ENCODE measurements at regions not wholly inside any gene's neighbourhood (a gene's known extent, or its start where the extent isn't known, plus 50 kb on each side); places are given as distances from the start of the nearest gene placed in this dataset.

DNA sequence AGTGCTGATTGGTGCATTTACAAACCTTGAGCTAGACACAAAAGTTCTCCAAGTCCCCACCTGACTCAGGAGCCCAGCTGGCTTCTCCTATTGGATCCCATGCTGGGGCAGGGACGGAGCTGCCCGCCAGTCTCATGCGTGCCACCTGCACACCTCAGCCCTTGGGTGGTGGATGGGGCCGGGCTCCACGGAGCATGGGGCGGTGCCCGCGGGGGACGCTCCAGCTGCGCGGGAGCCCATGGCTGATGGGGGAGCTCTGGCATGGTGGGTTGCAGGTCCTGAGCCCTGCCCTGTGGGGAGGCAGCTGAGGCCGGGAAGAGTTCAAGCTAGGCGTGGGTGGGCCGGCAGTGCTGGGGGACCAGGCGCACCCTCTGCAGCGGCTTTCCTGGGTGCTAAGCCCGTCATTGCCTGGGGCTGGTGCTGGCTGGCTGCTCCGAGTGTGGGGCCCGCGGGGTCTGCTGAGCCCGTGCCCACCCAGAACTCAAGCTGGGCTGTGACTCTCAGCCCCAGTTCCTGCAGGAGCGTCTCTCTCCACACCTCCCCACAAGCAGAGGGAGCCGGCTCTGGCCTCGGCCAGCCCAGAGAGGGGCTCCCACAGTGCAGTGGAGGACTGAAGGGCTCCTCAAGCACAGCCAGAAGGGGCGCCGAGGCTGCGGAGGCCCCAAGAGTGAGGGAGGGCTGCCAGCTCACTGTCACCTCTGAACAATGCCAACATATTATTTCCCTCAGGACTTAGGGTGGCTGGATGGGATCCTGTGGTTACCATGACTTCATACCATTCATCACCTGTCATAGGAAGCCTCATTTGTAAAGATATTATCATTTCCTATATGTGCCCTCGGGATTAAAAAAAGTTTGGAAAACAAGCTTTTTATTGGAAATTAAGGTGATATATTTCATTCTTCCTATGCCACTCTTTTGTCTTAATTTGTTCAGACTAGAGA, 688.7 kb downstream of the ETS1 start:
- BruUV-seq (replicated peaks), result no TSS peak
- Histone ChIP-seq H3K9me3 (ENCODE audit: low read length) (no peaks in the 10 kb centered on the region), H3K36me3 (ENCODE audit: insufficient read depth, low read length) (no peaks in the 10 kb centered on the region), H4K20me1 (ENCODE audit: insufficient read depth, low read length) (no peaks in the 10 kb centered on the region), H3K4me1 (ENCODE audit: insufficient read depth, low read length, poor library complexity, severe bottlenecking) (no peaks in the 10 kb centered on the region), H2AFZ (ENCODE audit: low read length) (no peak overlapping the region), H3K9me2 (ENCODE audit: insufficient read depth, low read length) (no peaks in the 10 kb centered on the region), H3K4me2 (ENCODE audit: low read length) (no peak overlapping the region), H3K27ac (ENCODE audit: low read depth, low read length, poor library complexity, severe bottlenecking) (no peak overlapping the region), H3K79me2 (ENCODE audit: insufficient read depth, low read depth, low read length) (no peaks in the 10 kb centered on the region), H3K4me3 (ENCODE audit: low read depth, low read length, poor library complexity, severe bottlenecking) (no peak overlapping the region)
- intact Hi-C loops (cut with micrococcal nuclease; ENCODE audit: unreplicated experiment), result no loop called here
- no peak for DNase-seq (ENCODE audit: low spot score)
- TF ChIP-seq, protein P1, sequence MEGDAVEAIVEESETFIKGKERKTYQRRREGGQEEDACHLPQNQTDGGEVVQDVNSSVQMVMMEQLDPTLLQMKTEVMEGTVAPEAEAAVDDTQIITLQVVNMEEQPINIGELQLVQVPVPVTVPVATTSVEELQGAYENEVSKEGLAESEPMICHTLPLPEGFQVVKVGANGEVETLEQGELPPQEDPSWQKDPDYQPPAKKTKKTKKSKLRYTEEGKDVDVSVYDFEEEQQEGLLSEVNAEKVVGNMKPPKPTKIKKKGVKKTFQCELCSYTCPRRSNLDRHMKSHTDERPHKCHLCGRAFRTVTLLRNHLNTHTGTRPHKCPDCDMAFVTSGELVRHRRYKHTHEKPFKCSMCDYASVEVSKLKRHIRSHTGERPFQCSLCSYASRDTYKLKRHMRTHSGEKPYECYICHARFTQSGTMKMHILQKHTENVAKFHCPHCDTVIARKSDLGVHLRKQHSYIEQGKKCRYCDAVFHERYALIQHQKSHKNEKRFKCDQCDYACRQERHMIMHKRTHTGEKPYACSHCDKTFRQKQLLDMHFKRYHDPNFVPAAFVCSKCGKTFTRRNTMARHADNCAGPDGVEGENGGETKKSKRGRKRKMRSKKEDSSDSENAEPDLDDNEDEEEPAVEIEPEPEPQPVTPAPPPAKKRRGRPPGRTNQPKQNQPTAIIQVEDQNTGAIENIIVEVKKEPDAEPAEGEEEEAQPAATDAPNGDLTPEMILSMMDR (conservative IDR thresholded peaks at IDR 0.05; ENCODE audit: low read length), result no peak
- TF ChIP-seq EZH2phosphoT487 (IDR thresholded peaks at IDR 0.05; ENCODE audit: borderline replicate concordance, low read depth, low read length), result no peak
- CTCF ChIA-PET (ENCODE audit: unreplicated experiment), result no interaction called here
- POLR2A ChIA-PET, result no interaction called here

DNA sequence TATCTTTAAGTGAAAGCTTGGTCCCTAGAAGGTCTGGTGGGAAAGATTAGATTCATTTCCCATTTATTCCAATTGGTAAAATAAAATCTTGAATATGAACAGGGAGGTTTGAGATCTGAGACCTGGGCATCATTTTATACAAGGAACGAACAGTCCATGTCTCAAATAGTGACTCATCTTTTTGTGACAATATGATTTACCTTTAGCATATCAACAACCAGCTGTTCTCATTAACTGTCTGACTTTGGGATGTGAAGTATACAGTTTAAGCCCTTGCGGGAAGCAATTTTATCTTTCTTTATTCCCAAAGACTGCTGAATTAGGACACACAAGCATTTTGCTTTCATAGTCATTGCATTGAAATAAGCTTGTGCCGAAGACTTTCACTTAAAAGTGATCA, 691.6 kb downstream of the ETS1 start:
- Histone ChIP-seq H3K9me2 (ENCODE audit: insufficient read depth, low read length) (no peaks in the 10 kb centered on the region), H3K4me3 (ENCODE audit: low read depth, low read length, poor library complexity, severe bottlenecking) (no peak overlapping the region), H3K4me2 (ENCODE audit: low read length) (no peak overlapping the region), H3K4me1 (ENCODE audit: insufficient read depth, low read length, poor library complexity, severe bottlenecking) (no peaks in the 10 kb centered on the region), H3K9me3 (ENCODE audit: low read length) (no peaks in the 10 kb centered on the region), H3K79me2 (ENCODE audit: insufficient read depth, low read depth, low read length) (no peaks in the 10 kb centered on the region), H4K20me1 (ENCODE audit: insufficient read depth, low read length) (no peaks in the 10 kb centered on the region), H3K27ac (ENCODE audit: low read depth, low read length, poor library complexity, severe bottlenecking) (no peak overlapping the region), H3K36me3 (ENCODE audit: insufficient read depth, low read length) (no peaks in the 10 kb centered on the region), H2AFZ (ENCODE audit: low read length) (no peak overlapping the region)
- no peak for DNase-seq (ENCODE audit: low spot score)
- intact Hi-C loops (cut with micrococcal nuclease; ENCODE audit: unreplicated experiment), result no loop called here
- BruUV-seq (replicated peaks), result no TSS peak
- no peak for TF ChIP-seq EZH2phosphoT487 (IDR thresholded peaks at IDR 0.05; ENCODE audit: borderline replicate concordance, low read depth, low read length)
- TF ChIP-seq, protein P1 (conservative IDR thresholded peaks at IDR 0.05; ENCODE audit: low read length), result no peak
- ChIA-PET POLR2A (interaction anchor here (0.6 kb wide), 1 partner anchor 133 kb away, joined by 3 read pairs; no protein-coding TSS in a partner anchor), CTCF (ENCODE audit: unreplicated experiment) (no interaction called here)

DNA sequence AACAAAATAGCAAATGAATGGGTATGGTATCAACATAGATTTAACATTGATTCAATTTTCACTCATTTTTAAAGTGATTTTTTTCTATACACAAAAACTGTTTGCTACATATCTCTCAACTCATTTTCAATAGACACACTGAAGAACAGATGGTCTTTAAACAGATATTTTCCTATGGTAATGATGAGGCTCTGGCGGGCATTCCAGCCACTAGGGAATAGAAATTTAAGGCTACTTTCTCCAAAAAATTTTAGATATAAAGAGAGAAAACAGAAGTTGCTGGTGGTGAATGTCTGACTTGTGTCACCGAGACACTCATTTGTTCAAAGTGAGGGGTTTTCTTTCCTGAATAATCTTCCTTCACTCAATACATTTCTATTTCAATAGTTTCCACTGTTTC, 693.0 kb downstream of the ETS1 start:
- no peaks in the 10 kb centered on the region for H4K20me1 ChIP-seq (ENCODE audit: insufficient read depth, low read length)
- no peaks in the 10 kb centered on the region for H3K36me3 ChIP-seq (ENCODE audit: insufficient read depth, low read length)
- no peak for DNase-seq (ENCODE audit: low spot score)
- H3K4me2 ChIP-seq (ENCODE audit: low read length), result no peak overlapping the region
- ChIA-PET POLR2A (interaction anchor here (0.8 kb wide), 1 partner anchor 60 kb away, joined by 3 read pairs; no protein-coding TSS in a partner anchor), CTCF (ENCODE audit: unreplicated experiment) (no interaction called here)
- H3K4me1 ChIP-seq (ENCODE audit: insufficient read depth, low read length, poor library complexity, severe bottlenecking), result no peaks in the 10 kb centered on the region
- H3K4me3 ChIP-seq (ENCODE audit: low read depth, low read length, poor library complexity, severe bottlenecking), result no peak overlapping the region
- intact Hi-C loops (cut with micrococcal nuclease; ENCODE audit: unreplicated experiment), result no loop called here
- no peaks in the 10 kb centered on the region for H3K79me2 ChIP-seq (ENCODE audit: insufficient read depth, low read depth, low read length)
- H3K27ac ChIP-seq (ENCODE audit: low read depth, low read length, poor library complexity, severe bottlenecking), result no peak overlapping the region
- H2AFZ ChIP-seq (ENCODE audit: low read length), result no peak overlapping the region
- no peaks in the 10 kb centered on the region for H3K9me2 ChIP-seq (ENCODE audit: insufficient read depth, low read length)
- no peak for TF ChIP-seq EZH2phosphoT487 (IDR thresholded peaks at IDR 0.05; ENCODE audit: borderline replicate concordance, low read depth, low read length)
- TF ChIP-seq, protein P1 (conservative IDR thresholded peaks at IDR 0.05; ENCODE audit: low read length), result no peak
- H3K9me3 ChIP-seq (ENCODE audit: low read length), result no peaks in the 10 kb centered on the region
- no TSS peak for BruUV-seq (replicated peaks)
